ENCODE measurements at regions not wholly inside any gene's neighbourhood (a gene's known extent, or its start where the extent isn't known, plus 50 kb on each side); places are given as distances from the start of the nearest gene placed in this dataset.

DNA sequence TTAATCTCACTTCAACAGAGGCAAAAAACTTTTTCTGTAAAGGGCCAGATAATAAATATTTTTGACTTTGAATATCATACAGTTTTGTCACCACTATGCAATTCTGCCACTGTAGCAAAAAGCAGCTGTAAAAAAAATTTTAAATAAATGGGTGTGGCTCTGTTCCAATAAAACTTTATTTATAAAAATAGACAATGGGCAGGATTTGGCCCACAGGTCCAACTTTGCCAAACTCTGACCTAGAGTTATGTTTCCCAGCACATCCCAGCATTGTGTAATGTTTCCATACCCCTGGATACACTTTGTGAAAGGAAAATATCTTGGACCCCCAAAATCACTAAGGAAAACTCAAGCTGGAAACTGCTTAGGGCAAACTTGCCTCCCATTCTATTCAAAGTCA is 94.9 kb upstream of the USP38 start:
- Histone ChIP-seq H3K4me1 (peaks cover 0 to under 1% (median 0%) of the 10 kb centered on the region in 4 donors), H3K36me3 (peaks cover 0 to 11% (median 0%) of the 10 kb centered on the region in 3 donors), H3K27ac (no peak overlapping the region), H3K4me3 (no peak overlapping the region), H3K27me3 (no peaks in the 10 kb centered on the region), H3K9me3 (peaks cover 0 to 15% (median 0%) of the 10 kb centered on the region in 4 donors)
- TF ChIP-seq EP300 (IDR thresholded peaks at IDR 0.05) (no peak), POLR2A (IDR thresholded peaks at IDR 0.05) (no peak)
- TF ChIP-seq, protein P1, sequence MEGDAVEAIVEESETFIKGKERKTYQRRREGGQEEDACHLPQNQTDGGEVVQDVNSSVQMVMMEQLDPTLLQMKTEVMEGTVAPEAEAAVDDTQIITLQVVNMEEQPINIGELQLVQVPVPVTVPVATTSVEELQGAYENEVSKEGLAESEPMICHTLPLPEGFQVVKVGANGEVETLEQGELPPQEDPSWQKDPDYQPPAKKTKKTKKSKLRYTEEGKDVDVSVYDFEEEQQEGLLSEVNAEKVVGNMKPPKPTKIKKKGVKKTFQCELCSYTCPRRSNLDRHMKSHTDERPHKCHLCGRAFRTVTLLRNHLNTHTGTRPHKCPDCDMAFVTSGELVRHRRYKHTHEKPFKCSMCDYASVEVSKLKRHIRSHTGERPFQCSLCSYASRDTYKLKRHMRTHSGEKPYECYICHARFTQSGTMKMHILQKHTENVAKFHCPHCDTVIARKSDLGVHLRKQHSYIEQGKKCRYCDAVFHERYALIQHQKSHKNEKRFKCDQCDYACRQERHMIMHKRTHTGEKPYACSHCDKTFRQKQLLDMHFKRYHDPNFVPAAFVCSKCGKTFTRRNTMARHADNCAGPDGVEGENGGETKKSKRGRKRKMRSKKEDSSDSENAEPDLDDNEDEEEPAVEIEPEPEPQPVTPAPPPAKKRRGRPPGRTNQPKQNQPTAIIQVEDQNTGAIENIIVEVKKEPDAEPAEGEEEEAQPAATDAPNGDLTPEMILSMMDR (IDR thresholded peaks at IDR 0.05): no peak
- no peak for DNase-seq (ENCODE audit: low spot score in 2 of 2)

DNA sequence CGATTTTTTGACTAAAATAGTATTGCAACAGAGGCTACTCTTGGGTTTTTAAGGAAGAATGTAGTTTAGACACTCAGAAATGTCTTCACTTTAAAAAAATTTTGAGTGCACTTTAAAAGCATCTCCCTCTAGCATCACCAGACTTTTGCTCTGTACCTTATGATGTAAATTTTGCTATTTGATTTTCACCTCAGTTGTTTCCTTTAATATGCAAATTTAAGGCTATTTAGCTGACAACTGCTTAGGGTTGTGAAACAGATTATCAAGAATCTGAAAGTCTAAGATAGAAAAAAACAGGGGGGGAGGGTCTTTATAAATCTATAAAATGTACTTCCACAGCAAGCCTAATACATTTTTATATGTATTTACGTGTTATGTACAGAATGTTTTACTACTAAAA is 92.9 kb upstream of the USP38 start:
- H3K4me1 ChIP-seq: no peaks in the 10 kb centered on the region
- H3K4me3 ChIP-seq: no peak overlapping the region
- TF ChIP-seq, protein P1 (IDR thresholded peaks at IDR 0.05): no peak
- no peak for TF ChIP-seq EP300 (IDR thresholded peaks at IDR 0.05)
- no peak for TF ChIP-seq POLR2A (IDR thresholded peaks at IDR 0.05)
- no peak for DNase-seq (ENCODE audit: low spot score in 2 of 2)
- H3K27ac ChIP-seq: no peak overlapping the region
- peaks cover 0 to 11% (median 0%) of the 10 kb centered on the region in 3 donors for H3K36me3 ChIP-seq
- peaks cover 0 to 15% (median 0%) of the 10 kb centered on the region in 4 donors for H3K9me3 ChIP-seq
- no peaks in the 10 kb centered on the region for H3K27me3 ChIP-seq
- 72 to 73% methylated on average over 2 of the region's 2 CpGs for whole genome bisulfite sequencing, 2 donors

DNA sequence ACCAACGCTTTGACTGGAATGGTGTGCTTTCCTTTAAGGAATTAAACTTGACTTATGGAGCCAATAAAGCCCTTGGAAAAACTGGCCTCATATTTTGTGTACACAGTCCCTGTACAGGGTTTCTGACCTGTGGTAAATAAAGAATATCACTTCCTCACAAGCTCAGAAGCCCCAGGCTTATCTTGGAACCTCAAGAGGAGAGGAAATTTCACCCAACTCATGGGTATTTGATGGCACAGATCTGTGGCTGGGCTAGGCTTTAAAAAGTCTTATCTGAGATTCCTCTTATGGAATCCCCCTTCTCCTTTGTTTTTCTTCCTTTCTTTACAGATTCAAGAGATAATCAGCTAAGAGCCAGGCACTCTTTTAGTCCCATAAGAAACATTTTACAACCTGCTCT is 89.3 kb upstream of the USP38 start:
- Histone ChIP-seq H3K4me3 (no peak overlapping the region), H3K27ac (no peak overlapping the region), H3K9me3 (peaks cover 0 to 9% (median 0%) of the 10 kb centered on the region in 4 donors), H3K36me3 (peaks cover 0 to 10% (median 0%) of the 10 kb centered on the region in 3 donors), H3K27me3 (no peaks in the 10 kb centered on the region), H3K4me1 (no peaks in the 10 kb centered on the region)
- TF ChIP-seq, protein P1 (IDR thresholded peaks at IDR 0.05): no peak
- TF ChIP-seq EP300 (IDR thresholded peaks at IDR 0.05) (no peak), POLR2A (IDR thresholded peaks at IDR 0.05) (no peak)
- 62 to 77% methylated on average over 1 of the region's 1 CpG for WGBS, 2 donors
- DNase-seq (ENCODE audit: low spot score in 2 of 2): no peak

DNA sequence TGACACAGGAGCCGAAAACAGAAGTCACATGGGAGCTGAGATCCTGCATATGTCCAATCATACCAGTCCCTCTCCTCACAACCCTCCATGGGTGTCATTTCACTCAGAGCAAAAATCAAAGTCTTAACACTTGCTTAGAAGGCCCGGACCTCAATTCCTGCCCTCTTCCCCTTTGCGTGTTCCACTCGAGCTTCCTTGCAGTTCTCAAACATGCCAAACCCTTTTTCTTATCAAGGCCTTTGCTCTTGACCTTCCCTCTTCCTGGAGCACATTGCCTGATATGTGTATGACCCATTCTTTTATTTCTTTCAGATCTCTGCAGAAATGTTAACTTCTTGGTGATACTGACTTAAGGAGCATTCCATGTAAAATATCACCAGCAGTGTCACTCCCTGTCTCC is 87.0 kb upstream of the USP38 start:
- Histone ChIP-seq H3K4me1 (no peaks in the 10 kb centered on the region), H3K9me3 (no peaks in the 10 kb centered on the region), H3K27me3 (no peaks in the 10 kb centered on the region), H3K4me3 (no peak overlapping the region), H3K36me3 (peaks cover 0 to 4% (median 0%) of the 10 kb centered on the region in 3 donors), H3K27ac (no peak overlapping the region)
- WGBS, 2 donors: 74 to 76% methylated on average over 4 of the region's 4 CpGs
- TF ChIP-seq POLR2A (IDR thresholded peaks at IDR 0.05) (no peak), EP300 (IDR thresholded peaks at IDR 0.05) (no peak)
- no peak for DNase-seq (ENCODE audit: low spot score in 2 of 2)

DNA sequence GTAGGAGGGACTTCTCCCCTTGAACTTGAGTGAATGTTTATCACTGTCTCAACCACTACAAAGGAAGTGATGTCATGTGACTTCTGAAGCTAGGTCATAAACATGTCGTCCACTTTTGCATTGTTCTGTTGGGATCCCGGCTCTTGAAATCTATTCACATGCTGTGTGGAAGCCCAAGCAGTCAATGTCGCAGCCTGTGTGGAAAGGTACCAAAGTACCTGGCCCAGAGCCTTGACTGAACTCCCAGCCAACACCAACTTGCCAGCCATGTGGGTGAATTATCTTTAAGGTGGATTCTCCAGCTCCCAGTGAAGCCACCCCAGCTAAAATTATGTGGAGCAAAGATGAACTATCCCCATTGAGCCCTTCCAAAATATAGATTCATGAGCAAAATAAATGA is 85.0 kb upstream of the USP38 start:
- Histone ChIP-seq H3K27ac (no peak overlapping the region), H3K4me1 (no peaks in the 10 kb centered on the region), H3K27me3 (no peaks in the 10 kb centered on the region), H3K36me3 (peaks cover 0 to 4% (median 0%) of the 10 kb centered on the region in 3 donors), H3K4me3 (no peak overlapping the region), H3K9me3 (no peaks in the 10 kb centered on the region)
- WGBS, 2 donors: 84 to 93% methylated on average over 3 of the region's 3 CpGs
- DNase-seq (ENCODE audit: low spot score in 2 of 2): no peak
- TF ChIP-seq POLR2A (IDR thresholded peaks at IDR 0.05) (no peak), EP300 (IDR thresholded peaks at IDR 0.05) (no peak)
- TF ChIP-seq, protein P1 (IDR thresholded peaks at IDR 0.05): no peak

DNA sequence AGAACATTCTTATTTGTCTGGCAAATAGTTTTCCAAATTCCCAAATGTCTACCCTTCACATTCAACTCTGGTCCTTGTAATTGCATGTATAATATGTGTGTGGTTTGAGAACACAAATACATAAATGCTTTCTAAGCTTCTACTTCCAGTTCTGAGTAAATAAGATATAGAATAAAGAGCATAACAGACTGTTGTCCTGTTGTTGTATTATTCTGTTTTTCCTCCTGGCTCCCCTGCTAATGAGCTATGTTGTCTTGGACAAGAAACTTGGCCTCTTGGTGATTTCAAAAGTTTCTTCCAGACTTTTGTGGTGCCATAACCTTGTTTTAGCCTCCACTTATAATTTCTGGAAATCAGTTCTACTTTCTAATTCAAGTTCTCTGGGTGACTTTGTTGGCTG is 75.3 kb upstream of the USP38 start:
- TF ChIP-seq POLR2A (IDR thresholded peaks at IDR 0.05) (no peak), EP300 (IDR thresholded peaks at IDR 0.05) (no peak)
- TF ChIP-seq, protein P1 (IDR thresholded peaks at IDR 0.05): no peak
- H3K36me3 ChIP-seq: peaks cover 0 to 3% (median 0%) of the 10 kb centered on the region in 3 donors
- no peak for DNase-seq (ENCODE audit: low spot score in 2 of 2)
- H3K4me1 ChIP-seq: peaks cover 0 to 3% (median 0%) of the 10 kb centered on the region in 4 donors
- no peaks in the 10 kb centered on the region for H3K27me3 ChIP-seq
- H3K4me3 ChIP-seq: no peak overlapping the region
- H3K27ac ChIP-seq: no peak overlapping the region
- H3K9me3 ChIP-seq: no peaks in the 10 kb centered on the region
